NCI-H1048 (cell line): ENCODE measurements at regions not wholly inside any gene's neighbourhood (a gene's known extent, or its start where the extent isn't known, plus 50 kb on each side); places are given as distances from the start of the nearest gene placed in this dataset.
"Not testable (repeated sequence)": the region's sequence is repeated elsewhere in the genome, so short reads cannot be mapped to it uniquely, and the experiment has no call there.

ENCODE experiments used
- DNase-seq: peaks from one replicate; lab custom pipeline; 2025; lab: John Stamatoyannopoulos, UW

GRCh38 chr5:111819028-111819427, 62.0 kb upstream of the NREP start:
- DNase-seq = not testable (repeated sequence)

GRCh38 chr5:111813537-111813936, 56.5 kb upstream of the NREP start:
- DNase-seq = no peak

GRCh38 chr5:111810112-111810511, 53.1 kb upstream of the NREP start:
- DNase-seq = no peak
